ENCODE measurements at regions not wholly inside any gene's neighbourhood (a gene's known extent, or its start where the extent isn't known, plus 50 kb on each side); places are given as distances from the start of the nearest gene placed in this dataset.
"Not testable (repeated sequence)": the region's sequence is repeated elsewhere in the genome, so short reads cannot be mapped to it uniquely, and the experiment has no call there.

DNA sequence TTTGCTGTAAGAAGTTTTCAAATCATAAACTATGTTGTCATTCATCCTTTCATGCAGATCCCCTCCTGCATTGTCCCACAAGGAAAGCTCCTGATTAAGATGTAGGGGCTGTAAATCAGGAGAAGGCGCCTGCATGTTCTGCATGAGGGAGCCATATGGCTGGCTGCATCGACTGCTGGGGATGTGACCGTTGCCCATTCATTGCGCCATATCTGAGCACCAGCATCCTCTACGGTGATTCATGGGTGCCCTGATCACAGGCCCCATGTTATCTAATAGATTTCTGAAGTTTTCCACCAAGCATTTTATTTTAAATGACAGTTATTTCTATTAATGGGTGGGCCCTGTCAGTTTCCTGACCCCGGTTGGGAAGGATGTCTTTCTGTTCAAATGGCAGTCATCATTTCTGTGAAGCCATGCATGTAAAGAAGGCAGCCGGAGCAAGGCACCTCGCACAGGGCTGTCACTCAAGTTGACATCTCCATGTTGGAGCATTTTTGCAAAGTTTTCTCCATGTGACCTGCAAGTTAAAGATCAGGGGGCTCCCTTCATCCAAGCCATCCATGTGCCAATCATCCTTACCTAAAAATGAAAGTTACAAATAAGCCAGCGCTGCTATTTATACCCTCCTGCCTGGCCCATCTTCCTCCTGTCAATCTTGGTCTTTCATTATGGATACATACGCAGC lies 128.8 kb downstream of the TEX36 start:
- no peak for DNase-seq (ENCODE audit: low spot score)

DNA sequence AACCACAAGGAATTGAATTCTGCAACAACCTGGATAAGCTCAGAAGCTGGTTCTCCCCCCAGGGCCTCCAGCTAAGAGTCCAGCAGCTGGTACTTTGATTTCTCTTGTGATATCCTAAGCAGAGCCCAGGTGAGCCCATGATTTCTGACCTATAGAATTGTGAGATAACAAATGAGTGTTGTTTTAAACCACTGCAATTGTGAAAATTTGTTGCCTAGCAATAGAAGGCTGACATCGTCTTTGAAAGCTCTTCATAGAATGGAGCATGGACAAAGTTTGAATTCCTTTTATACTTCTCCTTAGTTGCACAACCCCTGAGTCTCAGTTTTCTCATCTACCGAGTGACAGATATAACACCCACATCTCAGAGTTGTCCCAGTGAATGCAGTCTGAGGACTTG lies 129.9 kb downstream of the TEX36 start:
- DNase-seq (ENCODE audit: low spot score) = no peak

DNA sequence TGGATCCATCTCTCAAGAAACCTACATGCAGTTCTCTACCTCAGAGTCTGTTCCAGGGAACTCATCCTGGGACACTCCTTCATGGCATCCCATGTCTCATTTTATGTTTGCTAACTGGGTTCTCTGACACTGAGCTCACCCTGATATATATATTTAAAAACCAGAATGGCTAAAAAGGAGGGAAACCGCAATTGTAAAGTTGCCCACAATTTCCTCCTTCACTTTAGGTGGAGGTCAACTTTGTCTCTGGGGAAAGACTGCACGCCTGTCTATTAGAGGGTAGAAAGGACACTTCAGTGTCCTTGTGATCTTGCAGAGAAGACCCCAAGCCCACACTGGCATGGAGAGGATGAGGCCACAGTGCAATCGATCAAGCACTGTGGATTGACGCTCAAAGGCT lies 131.7 kb downstream of the TEX36 start:
- DNase-seq (ENCODE audit: low spot score) = no peak

DNA sequence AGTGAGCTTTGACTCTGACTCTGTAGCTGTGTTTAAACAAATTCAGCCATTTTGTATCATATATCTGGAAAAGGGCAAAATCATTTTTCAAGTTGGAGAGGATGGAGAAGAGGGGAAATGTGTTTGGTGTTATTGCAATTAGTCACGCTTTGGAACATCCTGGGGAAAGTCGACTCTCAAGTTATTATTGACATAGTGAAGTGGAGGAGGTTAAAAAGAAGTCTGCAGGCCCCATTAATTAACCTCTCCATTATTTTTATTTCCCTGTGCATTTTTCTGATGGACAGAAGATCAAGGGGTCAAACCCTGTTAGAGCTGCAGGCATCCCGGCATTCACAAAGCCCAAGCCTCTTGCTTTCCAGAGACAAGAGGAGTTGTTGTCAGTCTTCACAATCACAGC lies 132.6 kb downstream of the TEX36 start:
- no peak for DNase-seq (ENCODE audit: low spot score)

DNA sequence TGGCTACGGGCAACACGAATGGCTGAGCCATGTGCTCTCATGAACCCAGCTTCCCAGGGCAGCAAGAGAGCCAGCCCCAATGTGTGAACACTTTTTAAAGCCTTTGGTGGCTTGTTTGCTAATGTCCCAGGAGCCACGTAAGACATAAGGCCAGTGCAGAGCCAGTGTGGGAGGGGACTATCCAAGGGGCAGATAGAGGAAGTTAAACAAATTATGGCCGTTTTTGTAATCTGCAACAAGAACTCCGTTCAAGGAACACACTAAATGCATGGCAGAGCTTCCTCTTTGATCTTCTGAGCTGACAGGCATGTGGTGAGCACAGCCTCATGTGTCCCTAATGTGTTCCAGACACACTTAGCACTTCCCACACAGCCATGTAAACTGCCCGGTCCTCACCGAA lies 133.3 kb downstream of the TEX36 start:
- DNase-seq (ENCODE audit: low spot score) = no peak

DNA sequence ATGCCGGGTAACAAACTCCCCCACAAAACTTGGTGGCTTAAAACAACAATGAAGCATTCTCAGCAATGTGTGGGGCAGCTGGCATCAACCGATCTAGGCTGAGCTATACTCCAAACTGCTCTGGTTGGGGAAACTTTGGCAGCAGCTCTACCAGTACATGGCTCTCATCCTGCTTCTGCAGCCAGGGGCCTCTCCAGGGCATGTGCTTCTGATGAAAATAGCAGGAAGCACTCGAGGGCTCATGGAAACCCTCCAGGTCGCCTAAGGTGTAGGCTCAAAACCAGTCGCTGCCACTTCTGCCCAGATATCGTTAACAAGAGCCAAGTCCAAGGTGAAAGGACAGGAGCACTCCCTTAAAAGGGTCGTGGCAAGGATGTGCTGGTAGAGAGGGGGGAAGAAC lies 134.1 kb downstream of the TEX36 start:
- no peak for DNase-seq (ENCODE audit: low spot score)

DNA sequence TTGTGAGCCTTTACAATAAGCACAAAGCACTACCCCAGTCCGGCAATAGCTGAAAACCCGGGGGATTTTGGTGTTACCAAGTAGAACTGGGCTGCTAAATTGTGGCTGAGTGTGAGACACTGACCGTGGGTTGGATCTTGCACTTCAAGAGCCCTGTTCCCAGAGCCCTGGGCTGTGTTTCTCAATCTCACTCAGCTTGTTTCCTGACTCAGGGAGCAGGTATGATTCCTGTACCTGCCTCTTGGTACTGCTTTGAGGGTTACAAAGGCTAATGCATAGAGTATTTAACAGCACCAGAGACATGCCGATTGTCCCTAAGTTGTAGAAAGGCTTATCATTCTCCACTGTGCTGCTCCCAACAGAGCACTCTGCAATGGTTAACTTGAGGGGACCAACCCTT lies 134.6 kb downstream of the TEX36 start:
- DNase-seq (ENCODE audit: low spot score) = no peak

DNA sequence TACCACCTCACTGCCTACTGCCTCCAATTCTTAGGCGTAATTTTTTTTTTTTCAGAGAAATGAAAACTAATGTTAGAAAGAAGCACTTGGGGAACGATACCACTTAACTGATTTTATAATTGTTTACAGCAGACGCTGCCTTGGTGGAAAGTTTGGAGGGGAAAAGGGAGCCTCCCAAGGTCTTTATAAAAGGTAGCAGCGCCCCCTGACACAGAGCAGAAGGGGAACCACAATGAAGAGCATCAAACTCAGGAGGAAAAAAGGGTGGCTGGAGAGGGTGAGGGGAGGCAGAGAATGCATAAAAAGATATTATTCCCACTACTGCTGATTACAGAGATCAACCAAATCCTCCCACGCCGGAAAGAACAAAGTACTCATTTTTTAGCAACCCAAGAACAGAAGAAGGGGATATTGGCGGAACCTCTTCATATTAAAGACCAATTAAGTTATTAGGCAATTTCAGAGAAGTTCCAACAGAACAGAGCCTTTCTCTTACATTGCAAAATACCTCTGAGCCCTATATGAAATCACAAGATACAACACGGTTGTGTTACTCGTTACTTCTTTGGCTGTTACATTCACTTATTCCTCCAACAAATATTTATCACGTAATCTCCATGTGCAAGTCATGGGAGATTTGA lies 135.8 kb downstream of the TEX36 start:
- no peak for DNase-seq (ENCODE audit: low spot score)

DNA sequence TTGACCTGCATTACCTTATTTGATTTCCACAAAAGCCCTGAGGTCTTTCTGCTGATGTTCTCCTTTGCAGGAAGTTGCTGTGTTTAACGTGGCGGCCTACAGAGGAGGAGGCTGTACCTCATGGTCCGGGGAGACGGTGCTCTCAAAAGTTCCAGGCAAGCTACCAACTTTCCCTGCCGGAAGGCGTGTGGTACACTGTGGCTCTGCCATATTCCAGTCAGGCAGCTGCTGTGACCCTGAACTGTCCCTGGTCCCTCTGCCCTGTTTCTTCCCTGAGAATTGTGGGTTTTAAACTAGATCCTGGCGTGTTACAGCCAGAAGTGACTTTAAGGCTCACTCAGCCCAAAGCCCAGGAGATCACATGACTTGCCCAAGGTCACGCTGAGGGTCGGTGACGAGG lies 139.2 kb downstream of the TEX36 start:
- no peak for DNase-seq (ENCODE audit: low spot score)

DNA sequence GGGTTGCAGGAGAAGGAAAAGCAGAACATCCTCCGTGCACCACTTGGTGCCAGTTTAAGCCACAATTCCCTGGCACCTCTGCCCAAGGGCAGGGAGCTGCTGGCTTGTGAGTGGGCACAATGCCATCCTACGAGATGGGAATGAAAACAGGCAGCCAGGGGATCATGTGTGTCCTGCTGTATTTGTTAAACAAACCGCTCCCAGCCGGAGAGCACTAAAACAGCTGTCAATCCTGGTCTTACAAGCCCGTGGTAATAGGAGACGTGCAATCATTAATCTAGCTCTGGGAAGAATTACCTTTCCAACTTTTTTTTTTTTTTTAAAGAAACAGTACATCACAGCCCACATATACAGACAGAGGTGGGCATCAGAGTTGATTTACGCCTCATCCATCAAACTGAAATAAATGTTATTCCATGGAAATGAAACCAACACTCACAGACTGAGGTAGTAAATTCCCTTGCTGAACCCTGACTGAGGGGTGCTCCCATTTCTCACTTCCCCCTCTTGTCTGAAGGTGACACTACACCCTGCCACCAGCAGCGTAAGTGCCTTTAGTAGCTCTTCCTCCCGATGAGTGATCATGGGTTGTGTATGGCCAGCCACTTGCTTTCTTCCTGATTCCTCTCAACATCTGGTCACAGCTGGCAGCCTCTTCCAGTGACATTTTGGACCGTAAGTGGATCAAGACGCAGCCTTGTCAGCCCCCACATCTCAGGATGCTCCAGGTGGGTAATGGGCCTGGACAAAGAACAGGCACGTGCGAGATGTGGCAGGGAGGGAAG lies 143.8 kb downstream of the TEX36 start:
- no peak for DNase-seq (ENCODE audit: low spot score)

DNA sequence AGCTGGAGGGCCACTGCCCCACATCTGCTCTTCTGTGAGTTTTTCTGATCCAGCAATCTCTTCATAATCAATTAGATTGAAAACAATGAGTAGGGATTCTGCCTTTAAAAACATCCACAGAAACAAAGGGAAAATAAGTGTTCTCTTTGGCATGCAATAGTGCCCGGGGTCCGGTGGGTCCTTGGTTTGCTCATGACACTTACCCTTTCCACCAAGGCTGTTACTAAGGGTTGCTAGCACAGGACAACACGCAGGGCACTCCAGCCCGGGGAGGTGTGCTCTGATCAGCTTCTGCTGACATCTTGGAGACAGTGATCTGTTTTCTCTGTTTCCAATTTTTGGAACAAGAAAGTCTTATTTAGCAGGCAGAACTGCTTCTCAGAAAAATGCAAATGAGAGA lies 146.7 kb downstream of the TEX36 start:
- no peak for DNase-seq (ENCODE audit: low spot score)

DNA sequence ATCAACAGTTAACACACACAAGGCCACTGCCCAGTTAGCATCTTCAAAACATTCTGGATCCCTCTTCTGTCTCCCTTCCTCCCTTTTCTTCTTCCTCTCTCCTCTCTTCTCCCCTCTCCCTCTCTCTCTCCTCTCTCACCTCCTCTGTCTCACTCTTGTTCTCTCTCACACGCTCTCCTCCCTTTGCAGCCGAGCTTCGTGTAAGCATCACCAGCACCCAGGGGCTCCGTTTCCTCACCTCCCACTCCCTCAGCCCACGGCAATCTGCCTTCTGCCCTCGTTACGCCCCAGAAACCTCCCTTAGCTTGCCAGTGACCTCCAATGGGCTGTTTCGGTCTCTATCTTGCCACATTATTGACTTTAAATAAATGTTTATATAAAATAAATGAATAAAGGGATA lies 147.4 kb downstream of the TEX36 start:
- no peak for DNase-seq (ENCODE audit: low spot score)

DNA sequence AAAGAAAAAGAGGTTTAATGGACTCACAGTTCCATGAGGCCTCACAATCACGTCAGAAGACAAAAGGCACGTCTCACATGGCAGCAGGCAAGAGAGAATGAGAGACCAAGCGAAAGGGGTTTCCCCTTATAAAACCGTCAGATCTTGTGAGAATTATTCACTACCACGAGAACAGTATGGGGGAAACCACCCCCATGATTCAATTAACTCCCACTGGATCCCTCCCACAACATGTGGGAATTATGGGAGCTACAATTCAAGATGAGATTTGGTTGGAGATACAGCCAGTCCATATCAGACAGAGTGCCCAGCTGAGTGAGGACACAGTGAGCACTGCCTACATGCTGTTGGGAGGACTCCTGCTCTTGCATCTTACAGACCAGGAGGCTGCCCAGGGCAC lies 148.4 kb downstream of the TEX36 start:
- no peak for DNase-seq (ENCODE audit: low spot score)

DNA sequence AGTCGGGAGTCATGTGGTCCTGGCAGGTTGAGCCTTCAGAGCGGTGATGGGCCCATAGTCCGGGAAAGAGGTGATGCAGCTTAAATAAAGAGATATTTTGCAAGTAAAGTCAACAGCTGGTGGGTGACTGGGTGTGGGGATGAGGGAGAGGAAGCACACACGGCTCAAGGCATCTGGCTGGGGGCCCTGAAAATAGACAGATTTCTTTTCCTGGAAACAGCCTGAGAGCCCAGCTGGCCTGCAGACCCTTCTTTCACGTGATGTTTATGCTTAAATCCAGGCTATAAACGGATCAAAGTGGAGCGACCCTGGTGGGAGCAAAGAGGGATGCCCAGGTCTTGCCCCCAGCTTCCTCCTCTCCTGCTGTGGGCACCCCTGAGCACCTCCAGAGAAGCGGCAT lies 149.1 kb downstream of the TEX36 start:
- no peak for DNase-seq (ENCODE audit: low spot score)

DNA sequence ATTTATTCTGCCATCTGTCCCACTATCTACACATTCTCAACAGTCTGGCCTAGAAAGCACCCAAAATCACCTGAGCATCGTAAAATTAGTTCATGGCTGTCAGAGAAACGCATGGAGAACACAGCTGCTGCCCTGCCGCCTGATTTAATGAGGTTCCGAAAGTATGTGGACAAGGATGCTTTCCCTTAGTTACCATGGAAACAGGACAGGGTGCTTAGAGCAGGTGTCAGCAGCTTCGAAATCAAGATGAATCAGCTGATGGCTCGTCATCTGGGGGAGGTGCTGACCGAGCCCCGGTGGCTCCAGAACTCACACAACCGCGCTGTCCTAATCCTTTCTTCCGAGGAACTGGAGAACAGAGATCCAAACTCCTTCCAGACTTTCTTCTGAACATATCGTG lies 151.5 kb downstream of the TEX36 start:
- DNase-seq (ENCODE audit: low spot score) = no peak

DNA sequence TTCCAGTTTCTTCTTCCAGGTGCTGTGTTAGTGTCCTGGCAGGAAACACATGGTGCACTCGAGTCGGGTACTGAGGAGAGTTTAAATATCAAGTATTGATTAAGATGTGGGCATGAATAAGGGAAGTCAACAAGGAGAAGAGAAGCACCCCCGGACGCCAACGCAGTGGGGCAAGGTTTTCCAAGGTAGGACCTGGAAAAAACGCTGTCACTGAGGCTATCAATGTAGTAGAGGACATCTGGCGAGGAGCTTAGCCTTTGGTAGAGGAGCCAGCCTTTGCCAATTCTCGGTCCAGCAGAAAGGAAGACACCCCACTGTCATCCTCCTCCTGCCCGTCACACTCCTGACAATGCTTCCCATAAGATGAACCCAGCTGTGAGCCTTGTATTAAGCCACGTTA lies 159.6 kb downstream of the TEX36 start:
- DNase-seq (ENCODE audit: low spot score) = no peak

DNA sequence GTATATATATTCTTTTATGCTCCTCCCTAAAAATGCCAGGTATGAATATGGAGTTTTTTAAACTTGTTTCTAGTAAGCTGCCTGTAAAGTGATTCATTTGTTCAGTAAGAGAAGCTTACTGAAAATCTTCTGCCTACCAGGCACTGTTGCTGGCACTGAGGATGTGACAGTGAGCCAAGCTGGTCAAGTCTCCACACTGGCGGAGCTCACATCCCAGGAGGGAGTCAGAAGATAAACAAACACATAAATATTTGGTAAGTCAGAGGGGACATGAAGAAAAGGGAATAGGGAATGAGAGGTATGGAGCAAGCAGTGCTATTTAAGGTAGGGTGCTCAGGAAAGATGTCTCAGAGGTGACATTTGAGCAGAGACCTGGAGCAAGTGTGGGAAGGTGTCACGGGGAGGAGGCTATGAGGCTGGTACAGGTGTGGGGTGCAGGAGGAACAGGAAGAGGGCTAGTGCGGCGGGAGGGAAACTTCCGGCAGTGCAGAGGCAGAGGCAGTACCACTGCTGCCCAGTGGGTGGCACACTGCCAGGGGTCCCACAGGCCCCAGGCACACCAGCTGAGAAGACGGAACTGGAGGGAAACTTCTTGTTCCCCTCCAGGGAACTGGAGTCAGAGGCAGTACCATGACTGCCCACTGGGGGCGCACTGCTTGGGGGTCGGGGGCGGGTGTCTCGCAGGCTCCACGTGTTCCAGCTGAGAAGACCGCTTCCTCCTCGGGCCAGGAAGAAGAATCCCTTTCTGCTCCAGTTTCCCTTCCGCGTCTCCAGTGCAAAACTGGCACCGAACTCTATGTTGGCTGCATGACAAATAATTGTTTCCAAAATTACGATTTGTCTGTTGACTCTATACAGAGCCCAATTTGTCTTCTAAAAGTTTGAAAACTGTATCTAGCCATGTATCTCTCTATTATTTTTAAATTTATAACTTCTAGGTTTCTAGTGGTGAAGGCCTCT lies 161.0 kb downstream of the TEX36 start:
- DNase-seq (ENCODE audit: low spot score) = no peak

DNA sequence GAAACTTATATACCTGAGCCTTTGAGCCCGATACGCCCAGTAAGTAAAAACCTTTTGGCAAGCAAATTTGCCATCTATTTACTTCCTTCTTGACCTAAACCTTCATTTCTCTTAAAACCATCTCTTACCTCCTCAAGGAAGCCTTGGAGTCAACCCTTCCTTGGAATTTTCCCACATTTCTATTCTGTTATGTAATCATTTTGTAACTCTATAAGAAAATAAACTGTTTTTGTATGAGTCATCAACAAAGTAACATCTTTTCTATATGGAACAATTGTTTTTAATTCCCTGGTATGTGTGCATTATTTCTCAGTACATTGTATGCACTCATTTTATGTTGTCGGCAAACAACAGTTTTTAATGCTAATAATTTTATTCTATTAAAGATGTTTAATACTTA lies 162.0 kb downstream of the TEX36 start:
- no peak for DNase-seq (ENCODE audit: low spot score)

DNA sequence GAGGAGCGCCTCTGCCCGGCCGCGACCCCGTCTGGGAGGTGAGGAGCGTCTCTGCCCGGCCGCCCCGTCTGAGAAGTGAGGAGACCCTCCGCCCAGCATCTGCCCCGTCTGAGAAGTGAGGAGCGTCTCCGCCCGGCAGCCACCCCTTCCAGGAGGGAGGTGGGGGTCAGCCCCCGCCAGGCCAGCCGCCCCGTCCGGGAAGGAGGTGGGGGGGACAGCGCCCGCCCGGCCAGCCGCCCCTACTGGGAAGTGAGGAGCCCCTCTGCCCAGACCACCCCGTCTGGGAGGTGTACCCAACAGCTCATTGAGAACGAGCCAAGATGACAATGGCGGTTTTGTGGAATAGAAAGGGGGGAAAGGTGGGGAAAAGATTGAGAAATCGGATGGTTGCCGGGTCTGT lies 164.6 kb downstream of the TEX36 start:
- not testable (repeated sequence) for DNase-seq (ENCODE audit: low spot score)

DNA sequence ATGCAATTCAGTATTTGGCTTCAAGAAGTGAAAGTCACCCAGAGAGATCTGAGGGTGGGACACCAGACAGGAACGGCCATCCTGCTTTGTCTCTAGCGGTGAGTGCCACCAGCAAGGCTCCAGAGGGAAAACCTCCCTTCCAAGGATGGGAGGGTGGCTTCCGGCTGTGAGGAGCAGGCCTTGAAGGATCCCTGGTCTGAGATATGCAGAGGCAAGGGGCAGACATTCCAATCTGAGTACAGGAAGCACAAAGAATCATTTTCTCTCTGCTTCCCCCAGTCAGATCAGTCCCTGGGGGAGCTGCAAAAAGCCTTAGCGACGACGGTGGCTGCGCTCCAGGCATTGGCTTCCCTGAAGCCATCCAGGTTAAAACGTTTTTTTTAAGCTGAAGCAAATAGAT lies 167.4 kb downstream of the TEX36 start:
- no peak for DNase-seq (ENCODE audit: low spot score)

DNA sequence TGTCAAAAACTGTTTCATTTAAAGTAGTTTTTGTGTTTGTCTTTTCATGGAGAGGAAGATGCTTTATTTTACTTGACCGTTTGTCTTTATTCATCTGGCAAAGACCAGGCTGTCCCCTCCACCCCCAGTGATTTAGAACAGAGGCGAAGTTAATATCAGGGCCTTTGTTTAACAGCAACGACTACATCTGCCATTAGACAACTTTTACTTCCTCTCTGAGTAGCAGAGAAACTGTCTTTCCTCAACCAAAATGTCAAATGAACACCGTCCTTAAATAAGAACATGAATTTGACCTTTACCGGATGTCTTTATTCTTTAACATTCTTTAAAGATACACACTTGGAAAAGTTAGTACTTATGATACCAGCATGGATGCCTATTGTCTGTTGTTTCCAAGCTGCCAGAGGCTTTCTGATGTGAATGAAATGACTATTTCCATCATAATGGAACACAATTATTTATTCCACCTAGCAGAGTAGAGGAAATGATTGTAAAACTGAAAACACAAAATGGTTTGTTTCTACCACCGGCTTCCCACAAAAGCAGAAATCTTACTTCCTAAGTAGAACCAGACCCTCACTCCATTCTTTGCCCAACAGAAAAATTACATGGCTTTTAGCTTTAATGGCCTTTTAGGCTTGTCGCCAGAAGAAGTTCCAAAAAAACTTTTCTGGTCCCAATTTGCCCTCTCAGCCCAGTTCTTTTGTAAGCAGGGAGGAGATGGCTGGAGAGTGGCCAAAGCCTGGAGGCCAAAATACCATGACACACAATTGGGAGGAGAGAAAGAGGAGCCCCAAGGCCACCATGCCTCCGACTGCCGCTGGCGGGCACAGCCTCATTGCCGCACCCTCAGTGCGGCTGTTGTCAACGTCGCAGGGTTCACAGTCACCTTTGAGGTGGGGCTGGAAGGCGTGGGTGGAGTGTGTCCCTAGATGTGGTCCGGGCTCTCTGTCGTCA lies 168.5 kb downstream of the TEX36 start:
- DNase-seq (ENCODE audit: low spot score) = no peak
